Pulmonary artery endothelial cell (primary cell): ENCODE measurements at regions not wholly inside any gene's neighbourhood (a gene's known extent, or its start where the extent isn't known, plus 50 kb on each side); places are given as distances from the start of the nearest gene placed in this dataset.
"Not testable (repeated sequence)": the region's sequence is repeated elsewhere in the genome, so short reads cannot be mapped to it uniquely, and the experiment has no call there.

Experiments used
- DNase-seq: peaks from one replicate; pipeline ENCODE4 v3.0.0-alpha.2; 2011; ENCODE audit warnings: low read depth, low spot score

DNA sequence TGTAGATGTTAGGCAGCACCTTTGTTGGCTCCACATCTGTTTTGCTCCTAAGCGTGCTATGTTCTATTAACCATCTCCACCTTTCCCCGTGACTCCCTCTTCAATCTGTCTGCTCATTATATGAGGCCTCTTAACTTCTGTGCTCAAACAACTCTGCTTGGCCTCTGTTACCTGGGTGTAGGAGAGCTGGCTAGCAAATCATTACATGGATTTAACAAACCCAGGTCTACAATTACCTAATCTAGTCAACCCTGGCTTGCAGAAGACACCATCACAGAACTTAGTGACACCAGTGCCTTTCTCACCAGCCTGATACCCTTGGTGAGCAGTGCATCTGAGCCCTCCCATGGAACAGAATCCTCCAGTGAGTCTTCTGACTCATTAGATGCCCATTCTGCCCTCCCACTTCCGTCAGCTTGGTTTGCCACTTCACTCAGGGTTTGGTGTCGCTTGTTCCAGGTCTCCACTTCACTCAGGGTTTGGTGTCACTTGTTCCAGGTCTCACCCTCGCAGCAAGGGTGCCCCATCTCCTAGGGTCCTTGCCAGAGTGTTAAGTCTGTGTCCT is 92.0 kb upstream of the KIF26B start:
- no peak for DNase-seq

DNA sequence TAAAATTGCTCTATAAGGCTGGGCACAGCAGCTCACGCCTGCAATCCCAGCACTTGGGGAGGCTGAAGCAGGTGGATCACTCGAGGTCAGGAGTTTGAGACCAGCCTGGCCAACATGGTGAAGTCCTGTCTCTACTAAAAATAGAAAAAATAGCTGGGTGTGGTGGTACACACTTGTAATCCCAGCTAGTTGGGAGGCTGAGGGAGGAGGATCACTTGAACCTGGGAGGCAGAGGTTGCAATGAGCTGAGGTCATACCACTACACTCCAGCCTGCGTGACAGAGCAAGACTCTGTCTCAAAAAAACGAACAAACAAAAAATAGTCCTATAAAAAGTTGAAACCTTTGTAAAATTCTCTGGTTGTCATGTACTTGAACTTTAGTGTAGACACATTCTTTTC is 93.0 kb upstream of the KIF26B start:
- not testable (repeated sequence) for DNase-seq

DNA sequence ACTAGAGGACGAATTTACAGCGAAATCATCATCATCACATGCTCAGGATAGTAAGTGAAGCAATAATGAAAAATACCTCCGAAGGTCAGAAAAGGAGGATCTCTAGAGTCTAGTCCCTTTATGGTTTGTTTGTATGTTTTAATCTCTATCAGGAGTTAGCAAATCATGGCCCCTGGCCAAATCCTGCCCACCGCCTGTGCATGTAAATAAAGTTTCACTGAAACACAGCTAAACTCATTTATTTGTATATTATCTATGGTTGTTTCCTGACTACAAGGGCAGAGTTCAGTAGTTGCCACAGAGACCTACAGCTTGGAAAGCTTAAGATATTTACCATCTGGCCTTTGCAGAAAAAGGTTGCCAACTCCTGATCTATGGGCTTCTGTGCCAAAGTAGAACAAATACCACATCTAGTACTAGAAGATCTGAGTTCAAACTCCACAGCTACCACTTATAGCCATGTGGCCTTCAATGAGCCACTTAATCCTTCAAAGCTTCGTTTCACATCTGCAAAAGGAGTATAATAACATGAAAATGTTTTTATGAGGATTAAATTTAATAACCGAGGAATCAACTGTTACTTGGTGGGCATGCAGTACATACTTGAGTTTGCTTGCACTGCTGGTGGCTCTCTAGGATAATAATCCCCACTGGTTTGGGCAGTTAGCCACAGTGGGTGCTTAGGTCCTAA is 94.0 kb upstream of the KIF26B start:
- peak; percentile 40 for DNase-seq

DNA sequence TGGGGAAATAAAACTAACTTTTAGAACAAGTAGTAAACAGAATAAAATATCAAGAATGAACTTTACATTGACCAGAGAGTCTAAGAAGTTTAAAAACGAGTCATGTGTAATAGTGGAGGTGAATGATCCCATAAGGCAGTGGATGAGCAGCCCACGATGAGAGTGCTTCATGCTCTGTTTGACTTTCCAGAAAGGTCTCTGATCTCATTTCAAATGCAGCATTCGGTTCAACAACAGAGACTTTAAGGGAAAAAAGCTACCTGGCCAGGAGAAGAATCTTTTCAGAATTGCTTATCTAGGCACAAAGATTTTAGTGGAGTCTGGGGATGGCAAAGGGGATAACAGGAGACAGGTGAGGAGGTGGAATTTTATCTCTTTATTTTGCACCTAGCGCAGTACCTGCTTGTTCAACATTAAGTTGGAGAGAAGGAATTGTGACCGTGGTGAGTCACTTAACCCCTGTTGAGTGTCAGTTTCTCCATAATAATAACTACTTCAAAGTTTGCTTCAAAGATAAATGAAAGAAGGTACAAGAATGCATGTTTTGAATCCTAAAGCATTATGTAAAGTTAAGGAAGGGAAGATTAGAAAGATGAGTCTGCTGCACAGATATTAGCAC is 94.9 kb upstream of the KIF26B start:
- no peak for DNase-seq

DNA sequence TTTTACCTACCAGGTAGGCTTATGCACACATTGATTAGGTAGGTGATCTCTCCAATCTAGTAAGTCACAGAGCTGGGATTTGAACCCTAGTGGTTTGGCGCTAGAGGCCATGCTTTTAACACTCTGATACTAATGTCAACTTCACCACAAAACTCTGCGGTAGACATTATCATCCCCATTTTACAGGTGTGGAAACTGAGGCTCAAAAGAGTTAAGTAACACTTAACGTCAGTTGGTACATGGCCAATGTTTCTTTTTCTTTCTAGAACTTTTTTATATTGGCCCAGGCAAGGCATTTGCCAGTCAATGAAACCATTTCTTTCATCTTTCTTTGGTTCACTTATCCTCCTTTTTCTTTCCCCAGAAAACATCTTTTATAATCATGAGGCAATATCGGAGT is 95.9 kb upstream of the KIF26B start:
- no peak for DNase-seq

DNA sequence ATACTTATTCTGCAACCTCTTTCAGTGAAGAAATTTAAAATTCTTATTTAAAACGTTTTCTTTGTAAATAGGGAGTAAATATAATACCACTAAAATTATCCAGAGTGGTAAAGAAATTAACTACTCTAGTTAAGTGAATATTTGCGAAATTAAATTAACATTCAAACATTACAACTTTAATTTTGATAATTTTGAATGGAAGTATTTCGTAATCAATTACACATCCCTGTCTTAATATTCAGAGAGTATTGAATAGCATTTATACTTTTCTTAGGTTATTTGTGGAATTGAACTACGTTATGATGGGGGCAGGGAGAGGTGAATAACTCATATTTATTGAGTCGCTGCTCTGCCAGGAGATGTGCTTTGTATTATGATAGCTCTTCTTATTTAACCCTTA is 96.3 kb upstream of the KIF26B start:
- DNase-seq = no peak

DNA sequence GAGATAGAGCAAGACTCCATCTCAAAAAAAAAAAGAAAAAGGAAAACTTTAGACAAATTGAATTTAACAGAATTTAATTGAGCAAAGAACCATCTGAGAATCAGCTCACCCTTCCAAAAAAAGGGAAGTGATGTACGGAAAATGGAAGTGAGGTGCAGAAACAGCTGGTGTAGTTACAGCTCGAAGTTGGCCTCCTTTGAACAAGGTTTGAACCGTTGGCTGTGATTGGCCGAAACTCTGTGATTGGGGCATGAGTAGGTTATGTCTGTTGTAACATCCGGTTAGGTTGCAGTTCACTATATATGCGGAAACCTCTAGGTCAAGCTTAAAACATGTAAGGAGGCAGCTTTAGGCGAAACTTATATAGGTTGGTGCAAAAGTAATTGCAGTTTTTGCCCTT is 97.9 kb upstream of the KIF26B start:
- DNase-seq = no peak

DNA sequence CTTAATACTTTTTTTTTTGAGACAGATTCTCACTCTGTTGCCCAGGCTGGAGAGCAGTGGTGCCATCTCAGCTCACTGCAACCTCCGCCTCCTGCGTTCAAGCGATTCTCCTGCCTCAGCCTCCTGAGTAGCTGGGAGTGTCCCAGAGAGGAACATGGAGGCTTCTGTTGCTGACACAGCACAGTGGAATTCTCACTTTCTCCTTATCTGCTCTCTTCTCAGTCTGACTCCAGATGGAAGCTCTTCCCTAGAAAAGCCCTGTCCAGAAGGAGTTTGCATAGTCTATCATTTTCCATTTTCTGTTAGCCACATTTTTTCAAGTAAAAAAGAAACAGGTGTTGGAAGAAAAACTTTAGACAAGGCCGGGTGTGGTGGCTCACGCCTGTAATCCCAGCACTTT is 98.5 kb upstream of the KIF26B start:
- not testable (repeated sequence) for DNase-seq

DNA sequence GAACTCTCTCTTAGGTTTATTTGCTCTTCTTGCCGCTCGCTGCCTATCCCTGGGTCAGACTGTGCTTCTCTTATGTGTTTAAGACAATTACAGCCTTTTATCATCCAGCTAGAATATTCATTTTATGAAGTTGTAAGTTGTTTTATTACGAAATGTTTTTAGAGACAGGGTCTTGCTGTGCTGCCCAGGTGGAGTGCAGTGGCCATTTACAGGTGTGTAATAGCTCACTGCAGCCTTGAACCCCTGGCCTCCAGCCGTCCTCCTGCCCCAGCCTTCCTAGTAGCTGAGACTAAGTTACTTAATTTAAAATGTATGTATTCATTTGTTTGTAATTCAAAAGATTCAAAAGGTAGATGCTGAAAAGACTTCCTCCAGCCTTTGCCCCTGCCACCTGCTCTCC is 99.0 kb upstream of the KIF26B start:
- no peak for DNase-seq

DNA sequence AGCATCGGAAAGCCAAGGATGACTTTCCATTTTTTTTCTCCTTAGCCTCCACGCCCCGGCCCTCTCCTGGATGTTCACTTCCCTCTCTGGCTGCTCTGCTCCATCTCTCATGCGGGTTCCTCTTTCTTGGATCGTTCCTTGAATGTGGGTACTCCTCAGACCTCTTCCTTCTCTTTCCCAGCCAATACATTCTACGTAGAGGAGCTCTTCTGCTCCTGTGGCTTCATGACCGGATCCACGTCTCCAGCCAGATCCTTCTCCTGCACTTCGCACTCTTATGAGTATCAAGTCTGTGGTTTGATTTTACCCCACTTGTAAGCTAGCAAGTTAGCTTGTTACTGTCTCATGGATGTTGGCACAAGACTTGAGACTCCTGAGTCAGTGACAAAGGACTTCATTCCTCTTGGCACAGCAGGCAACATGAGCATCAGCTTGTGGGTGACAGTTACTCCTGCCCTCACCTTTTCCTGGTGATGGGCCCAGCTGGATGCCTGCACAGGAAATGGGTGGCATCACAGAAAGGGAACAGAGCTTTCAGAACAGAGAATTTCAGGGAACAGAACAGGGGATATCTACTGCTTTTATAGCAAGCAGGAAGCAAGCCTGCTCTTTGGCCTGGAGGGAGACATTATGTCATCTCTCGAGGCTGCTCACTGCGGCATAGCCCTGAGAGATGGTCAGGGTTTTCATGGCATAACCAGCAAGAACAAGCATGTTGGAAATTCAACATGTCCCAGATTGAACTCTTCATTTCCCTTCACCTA is 100.1 kb upstream of the KIF26B start:
- DNase-seq = no peak

DNA sequence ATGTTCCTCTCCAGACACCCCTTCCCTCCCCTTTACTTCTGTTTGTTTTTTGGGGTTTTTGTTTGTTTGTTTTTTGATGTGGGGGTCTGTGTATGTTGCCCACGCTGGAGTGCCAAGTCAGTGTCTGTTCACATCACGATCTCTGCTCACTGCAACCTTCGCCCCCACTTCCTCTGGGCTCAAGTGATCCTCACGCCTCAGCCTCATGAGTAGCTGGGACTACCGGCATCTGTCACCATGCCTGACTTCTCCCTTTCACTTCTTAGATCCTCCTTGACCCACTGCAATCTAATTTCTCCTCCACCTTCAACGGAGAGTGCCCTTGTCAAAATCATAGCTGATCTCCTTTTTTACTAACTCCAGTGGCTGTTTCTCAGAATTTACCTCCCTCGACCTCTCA is 100.7 kb upstream of the KIF26B start:
- no peak for DNase-seq

DNA sequence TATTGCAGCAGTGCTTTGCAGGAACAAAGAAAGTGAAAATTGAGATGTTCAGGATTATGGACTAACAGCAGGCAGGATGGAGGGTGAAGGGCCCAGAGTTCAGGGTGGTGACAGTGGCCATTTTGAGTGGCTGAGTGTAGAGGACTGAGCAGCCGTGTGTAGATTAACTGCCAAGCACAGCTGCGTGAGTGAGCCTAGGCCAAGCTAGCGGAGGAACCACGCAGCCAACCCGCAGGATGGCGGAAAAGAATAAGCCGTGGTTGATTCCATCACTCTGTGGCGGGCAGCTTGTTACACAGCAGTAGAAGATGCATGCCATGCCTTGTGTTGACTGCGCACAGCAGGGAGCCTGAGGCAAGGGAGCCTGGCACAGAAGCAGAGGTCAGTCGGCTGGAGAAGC is 102.5 kb upstream of the KIF26B start:
- DNase-seq = no peak

DNA sequence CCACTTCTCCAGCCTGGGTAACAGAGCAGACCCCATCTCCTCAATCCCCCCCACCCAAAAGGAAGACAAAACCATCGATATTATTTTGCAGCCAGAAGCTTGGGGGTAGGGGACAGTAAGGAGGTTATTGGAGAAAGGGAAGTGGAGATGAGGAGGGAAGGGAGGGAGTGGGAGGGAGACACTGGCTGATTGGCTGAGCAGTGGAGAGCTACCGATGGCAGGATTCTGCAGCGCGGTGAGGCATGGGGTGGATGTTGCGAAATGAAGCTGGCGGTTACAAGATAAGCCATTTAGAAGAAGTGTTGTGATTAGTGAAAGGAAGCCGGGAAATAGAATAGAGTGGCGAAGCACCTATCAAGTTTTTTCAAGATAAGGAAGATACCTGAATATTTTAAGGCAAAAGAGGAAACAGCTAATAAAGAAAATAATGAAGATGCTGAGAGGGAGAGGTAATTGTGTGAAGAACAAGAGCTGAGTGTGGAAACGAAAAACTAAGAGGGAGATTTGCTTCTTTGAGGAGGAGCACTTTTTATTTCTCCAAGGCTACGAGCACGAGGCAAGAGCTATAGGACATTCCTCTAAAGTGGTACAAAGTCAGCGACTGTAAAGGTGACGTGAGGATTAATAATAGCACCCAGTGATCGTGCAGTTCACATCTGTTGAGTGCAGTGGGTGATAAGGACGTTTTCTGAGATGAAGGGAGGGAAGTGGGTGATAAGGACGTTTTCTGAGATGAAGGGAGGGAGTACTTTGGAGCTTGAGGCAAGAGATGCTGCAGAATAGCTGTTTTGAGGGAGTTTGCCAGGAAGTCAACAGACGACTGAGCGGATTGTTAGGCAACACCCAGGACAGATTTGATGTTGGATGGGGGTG is 103.2 kb upstream of the KIF26B start:
- no peak for DNase-seq

DNA sequence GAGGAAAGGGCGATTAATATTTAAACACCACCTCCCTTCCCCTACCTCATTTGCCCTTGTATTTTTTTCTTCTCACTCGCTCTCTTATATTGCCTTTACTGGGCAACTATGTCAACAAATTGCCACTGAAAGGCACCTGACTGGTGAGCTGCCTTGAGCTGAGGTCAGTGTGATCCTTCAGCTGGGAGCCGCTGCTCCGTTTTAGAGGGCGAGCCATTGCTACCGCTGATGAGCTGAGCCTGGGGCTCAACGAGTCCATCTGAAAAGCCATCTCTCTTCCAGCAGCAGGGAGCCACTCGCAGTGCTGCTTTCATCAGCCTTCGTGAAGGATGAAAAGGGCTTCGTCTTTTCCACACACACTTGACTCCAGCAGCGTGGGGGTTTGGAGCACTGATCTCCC is 108.0 kb upstream of the KIF26B start:
- no peak for DNase-seq

DNA sequence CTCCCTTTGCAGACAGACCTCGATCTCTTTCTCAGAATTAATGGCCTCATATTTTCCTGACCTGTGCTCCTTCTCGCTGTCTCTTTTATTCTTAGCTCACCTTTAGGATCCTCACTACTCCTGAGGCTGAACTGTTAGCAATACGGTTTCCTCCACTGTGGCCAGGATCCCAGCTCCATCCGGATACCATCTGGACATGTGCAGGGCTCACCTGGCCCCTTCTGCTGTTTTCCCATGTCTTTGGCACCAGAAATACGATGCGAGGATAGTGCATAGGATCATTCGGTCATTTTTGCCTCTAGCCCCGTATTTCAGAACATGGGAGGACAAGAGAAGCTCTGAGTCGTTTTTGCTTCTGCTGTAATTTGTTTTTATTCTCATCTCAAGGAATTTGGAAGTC is 108.5 kb upstream of the KIF26B start:
- DNase-seq = no peak

DNA sequence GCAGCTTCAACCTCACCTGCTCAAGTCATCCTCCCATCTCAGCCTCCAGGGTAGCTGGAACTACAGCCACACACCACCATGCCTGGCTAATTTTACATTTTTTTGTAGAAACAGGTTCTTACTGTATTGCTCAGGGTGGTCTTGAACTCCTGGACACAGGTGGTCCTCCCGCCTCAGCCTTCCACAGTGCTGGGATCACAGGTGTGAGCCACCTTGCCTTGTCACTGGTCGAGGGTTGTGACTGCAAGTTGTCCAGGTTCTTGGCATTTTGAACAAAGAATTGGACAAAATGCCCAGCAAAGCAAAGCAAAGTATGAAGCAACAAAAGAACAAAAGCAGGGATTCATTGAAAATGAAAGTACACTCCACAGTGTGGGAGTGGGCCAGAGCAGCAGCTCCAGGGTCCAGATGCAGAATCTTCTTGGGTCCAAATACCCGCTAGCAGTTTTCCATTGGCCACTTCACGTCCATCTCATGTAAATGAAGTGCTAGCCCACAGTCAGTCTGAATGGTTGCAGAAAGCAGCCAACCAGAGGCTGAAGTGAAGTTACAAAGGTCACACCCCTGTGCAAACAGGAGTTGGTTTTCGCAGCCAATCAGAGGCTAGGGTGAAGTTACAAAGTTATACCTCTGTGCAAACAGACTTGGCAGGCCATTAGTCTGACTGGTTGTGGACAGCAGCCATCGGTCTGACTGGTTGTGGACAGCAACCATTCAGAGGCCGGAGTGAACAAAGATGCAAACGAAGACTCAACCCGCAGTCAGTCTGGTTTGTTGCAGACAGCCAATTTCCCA is 109.5 kb upstream of the KIF26B start:
- no peak for DNase-seq

DNA sequence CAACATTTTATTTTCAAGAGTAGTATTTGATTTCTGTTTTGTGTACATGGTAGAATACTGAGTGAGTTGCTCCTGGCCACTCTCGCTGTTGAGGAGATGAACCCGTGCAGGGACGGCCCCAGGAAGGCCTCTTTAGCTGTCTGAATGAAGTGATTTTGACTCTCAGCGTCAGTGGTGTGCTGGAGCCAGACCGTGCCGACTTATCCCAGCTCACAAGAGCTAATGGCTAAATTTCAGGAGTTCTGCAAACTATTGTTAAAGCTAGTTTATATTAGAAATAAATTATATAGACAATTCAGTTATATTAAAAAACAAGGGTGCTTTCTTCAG is 111.2 kb upstream of the KIF26B start:
- DNase-seq = no peak

DNA sequence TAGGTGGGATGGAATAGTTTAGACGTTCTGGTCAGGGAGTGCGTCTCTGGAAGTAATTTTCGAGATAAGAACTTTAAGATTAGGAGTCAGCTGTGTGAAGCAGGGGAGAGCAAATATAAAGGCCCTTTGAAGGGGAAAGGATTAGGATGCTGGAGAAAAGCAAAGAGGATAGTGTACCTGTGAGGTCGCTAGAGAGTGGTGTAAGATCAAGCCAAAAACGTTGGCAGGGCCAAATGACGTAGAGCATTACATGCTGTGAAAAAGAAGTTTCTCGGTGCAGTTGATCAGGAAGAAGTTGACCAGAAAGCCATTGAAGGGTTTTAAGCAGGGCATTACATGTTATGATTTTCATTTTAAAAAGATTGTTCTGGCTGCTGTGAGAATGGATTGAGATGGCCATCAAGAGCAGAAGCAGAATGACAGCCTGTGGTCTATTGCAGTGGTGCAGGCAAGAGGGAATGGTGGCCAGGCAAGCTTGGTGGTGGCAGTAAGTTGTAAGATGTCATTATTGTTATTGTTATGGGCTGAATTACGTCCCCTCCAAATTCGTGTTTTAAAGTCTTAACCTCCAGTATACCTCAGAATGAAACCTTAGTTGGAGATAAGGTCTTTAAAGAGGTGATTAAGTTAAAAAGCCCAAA is 113.6 kb upstream of the KIF26B start:
- DNase-seq = no peak

DNA sequence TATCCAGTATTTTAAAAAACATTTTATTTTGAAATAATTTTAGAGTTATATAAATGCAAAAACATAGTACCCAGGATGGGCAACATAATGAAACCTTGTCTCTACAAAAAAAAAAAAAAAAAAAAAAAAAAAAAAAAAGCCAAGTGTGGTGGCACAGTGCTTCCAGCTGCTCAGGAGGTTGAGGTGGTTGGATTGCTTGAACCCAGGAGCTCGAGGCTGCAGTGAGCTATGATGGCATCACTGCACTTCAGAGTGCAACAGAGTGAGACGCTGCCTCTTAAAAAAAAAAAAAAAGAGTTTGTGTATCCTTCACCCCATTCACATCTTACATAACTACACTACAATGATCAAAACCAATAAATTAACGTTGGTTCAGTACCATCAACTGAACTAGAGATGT is 115.6 kb upstream of the KIF26B start:
- no peak for DNase-seq

DNA sequence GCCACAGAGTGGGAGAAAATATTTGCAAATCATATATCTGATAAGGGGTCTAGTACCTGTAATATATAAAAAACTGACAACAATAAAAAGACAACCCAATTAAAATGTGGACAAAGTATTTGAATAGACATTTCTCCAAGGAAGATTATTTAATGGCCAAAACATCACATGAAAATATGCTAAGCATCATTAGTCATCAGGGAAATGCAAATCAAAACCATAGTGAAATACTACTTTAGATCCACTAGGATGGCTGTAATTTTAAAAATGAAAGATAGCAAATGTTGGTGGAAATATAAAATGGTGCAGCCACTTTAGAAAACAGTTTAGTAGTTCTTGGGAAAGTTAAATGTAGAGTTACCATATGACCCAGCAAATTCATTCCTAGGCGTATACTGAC is 118.7 kb upstream of the KIF26B start:
- no peak for DNase-seq
